CD4-positive, alpha-beta T cell (primary cell): ENCODE measurements at regions not wholly inside any gene's neighbourhood (a gene's known extent, or its start where the extent isn't known, plus 50 kb on each side); places are given as distances from the start of the nearest gene placed in this dataset.

Experiments
- ATAC-seq: fragments of 200-7000 bp; cut with Tn5 transposase; one replicate; pipeline ENCODE4 v1.10.0; 2022; ENCODE audit warnings: mild to moderate bottlenecking; ENCODE audit not compliant: poor library complexity
- CTCF ChIA-PET: fragments of 350-600 bp; sonication (Branson Sonifier 250); formaldehyde crosslinking; loops from one replicate; lab custom pipeline; 2021; ENCODE audit warnings: antibody characterized with exemption, inconsistent platforms; lab: Charles Lee
- POLR2A ChIA-PET: fragments of 350-600 bp; sonication (Branson Sonifier 250); formaldehyde crosslinking; loops from one replicate; lab custom pipeline; 2021; ENCODE audit warnings: antibody characterized with exemption, inconsistent platforms; lab: Charles Lee
- DNase-seq, 14 experiments: peaks; one replicate each; pipeline ENCODE4 v3.0.0-alpha.2; 2013 to 2020; ENCODE audit warnings: mixed read lengths in 2 of 14
- H3K27ac ChIP-seq, 2 donors: one replicate each; pipeline versions ENCODE4 v1.5.1 to v1.7.0; 2013; ENCODE audit warnings: low read length in 2 of 2, low read depth in 1 of 2, mild to moderate bottlenecking in 1 of 2
- H3K27me3 ChIP-seq, 2 experiments: 1 replicate in 1 of 2; 2 replicates in 1 of 2; pipeline versions ENCODE4 v1.6.1 to v1.7.0; 2013; ENCODE audit warnings: low read length in 2 of 2, control low read depth in 1 of 2, mild to moderate bottlenecking in 1 of 2, moderate library complexity in 1 of 2; ENCODE audit not compliant: insufficient read depth in 2 of 2, control insufficient read depth in 1 of 2
- H3K36me3 ChIP-seq: one replicate; pipeline ENCODE4 v1.6.1; 2013; ENCODE audit warnings: low read length, control low read depth; ENCODE audit not compliant: insufficient read depth
- H3K4me1 ChIP-seq: one replicate; pipeline ENCODE4 v1.6.1; 2013; ENCODE audit warnings: low read length, control low read depth; ENCODE audit not compliant: insufficient read depth
- H3K4me3 ChIP-seq: one replicate; pipeline ENCODE4 v1.5.1; 2013; ENCODE audit warnings: mild to moderate bottlenecking, low read length, moderate library complexity
- H3K9me3 ChIP-seq, 2 experiments: 1 replicate in 1 of 2; 2 replicates in 1 of 2; pipeline versions ENCODE4 v1.6.1 to v1.7.0; 2013; ENCODE audit warnings: low read length in 2 of 2, mild to moderate bottlenecking in 2 of 2, control low read depth in 1 of 2, moderate library complexity in 1 of 2; ENCODE audit not compliant: control insufficient read depth in 1 of 2, insufficient read depth in 1 of 2
- H3K27ac Mint-ChIP-seq: one replicate; pipeline ENCODE4 v1.8.0; 2020; ENCODE audit warnings: mixed read lengths
- H3K27me3 Mint-ChIP-seq: one replicate; pipeline ENCODE4 v1.8.0; 2021; ENCODE audit warnings: mixed read lengths
- H3K36me3 Mint-ChIP-seq: one replicate; pipeline ENCODE4 v1.8.0; 2021; ENCODE audit warnings: low read depth, mixed read lengths
- H3K4me1 Mint-ChIP-seq: one replicate; pipeline ENCODE4 v1.8.0; 2021; ENCODE audit warnings: low read depth, mixed read lengths
- H3K4me3 Mint-ChIP-seq: one replicate; pipeline ENCODE4 v1.8.0; 2020; ENCODE audit warnings: mild to moderate bottlenecking, mixed read lengths
- H3K9me3 Mint-ChIP-seq: one replicate; pipeline ENCODE4 v1.8.0; 2020; ENCODE audit warnings: mixed read lengths
- CTCF ChIP-seq: fragments of 200-600 bp; IDR thresholded peaks from one replicate; pipeline ENCODE4 v1.8.0; 2022; ENCODE audit warnings: antibody characterized with exemption, mild to moderate bottlenecking
- intact Hi-C, 2 experiments: fragments of 100-400 bp; cut with DNase I in 1 of 2; cut with micrococcal nuclease in 1 of 2; formaldehyde crosslinking; loops; one replicate each; pipeline versions ENCODE4 v1.15.1 to v1.9.0; 2023 to 2025; cut with DNase I, micrococcal nuclease

- ChIA-PET POLR2A (no interaction called here), CTCF (no interaction called here)
- Mint-ChIP-seq H3K4me3 (no peak overlapping the region), H3K36me3 (no peaks in the 10 kb centered on the region), H3K27ac (no peak overlapping the region), H3K27me3 (no peaks in the 10 kb centered on the region), H3K4me1 (no peaks in the 10 kb centered on the region), H3K9me3 (no peaks in the 10 kb centered on the region)
- intact Hi-C loops = loop anchor here in 1 of 2 experiments (10.0 kb wide), 1 partner anchor 285 kb away; no protein-coding TSS in a partner anchor
- Histone ChIP-seq H3K4me1 (no peaks in the 10 kb centered on the region), H3K27me3 (no peaks in the 10 kb centered on the region), H3K36me3 (no peaks in the 10 kb centered on the region), H3K4me3 (no peak overlapping the region), H3K27ac (no peak overlapping the region), H3K9me3 (no peaks in the 10 kb centered on the region)
- no peak for TF ChIP-seq CTCF
- no peak for DNase-seq
- no peak for ATAC-seq
Measured at GRCh38 chr6:11950109-11950508, 62.0 kb upstream of the HIVEP1 start.

- Histone ChIP-seq H3K27ac (no peak overlapping the region), H3K4me3 (no peak overlapping the region), H3K36me3 (no peaks in the 10 kb centered on the region), H3K9me3 (no peaks in the 10 kb centered on the region), H3K27me3 (no peaks in the 10 kb centered on the region), H3K4me1 (no peaks in the 10 kb centered on the region)
- no peak for TF ChIP-seq CTCF
- Mint-ChIP-seq H3K27ac (no peak overlapping the region), H3K4me3 (no peak overlapping the region), H3K9me3 (no peaks in the 10 kb centered on the region), H3K27me3 (no peaks in the 10 kb centered on the region), H3K36me3 (no peaks in the 10 kb centered on the region), H3K4me1 (no peaks in the 10 kb centered on the region)
- DNase-seq (no peak), ATAC-seq (no peak)
- ChIA-PET POLR2A (interaction anchor here (0.7 kb wide), 1 partner anchor 44 kb away, joined by 3 read pairs; no protein-coding TSS in a partner anchor), CTCF (no interaction called here)
- intact Hi-C loops = no loop called here
Measured at GRCh38 chr6:11947575-11947974, 64.5 kb upstream of the HIVEP1 start.

- Histone ChIP-seq H3K4me3 (no peak overlapping the region), H3K9me3 (no peaks in the 10 kb centered on the region), H3K27ac (no peak overlapping the region), H3K27me3 (no peaks in the 10 kb centered on the region), H3K36me3 (no peaks in the 10 kb centered on the region), H3K4me1 (no peaks in the 10 kb centered on the region)
- H3K4me1 Mint-ChIP-seq = no peaks in the 10 kb centered on the region
- ChIA-PET POLR2A (interaction anchor here (0.7 kb wide), 1 partner anchor 45 kb away, joined by 3 read pairs; no protein-coding TSS in a partner anchor), CTCF (interaction anchor here (0.6 kb wide), 1 partner anchor 152 kb away, joined by 4 read pairs; no protein-coding TSS in a partner anchor)
- intact Hi-C loops = no loop called here
- no peak overlapping the region for H3K4me3 Mint-ChIP-seq
- no peaks in the 10 kb centered on the region for H3K36me3 Mint-ChIP-seq
- ATAC-seq (no peak), DNase-seq (peak in 2 of 14 experiments; percentile 23 to 28)
- no peak overlapping the region for H3K27ac Mint-ChIP-seq
- TF ChIP-seq CTCF = no peak
- no peaks in the 10 kb centered on the region for H3K27me3 Mint-ChIP-seq
- H3K9me3 Mint-ChIP-seq = no peaks in the 10 kb centered on the region
Measured at GRCh38 chr6:11947063-11947462, 65.0 kb upstream of the HIVEP1 start.
